ENCODE measurements at regions not wholly inside any gene's neighbourhood (a gene's known extent, or its start where the extent isn't known, plus 50 kb on each side); places are given as distances from the start of the nearest gene placed in this dataset.

DNA sequence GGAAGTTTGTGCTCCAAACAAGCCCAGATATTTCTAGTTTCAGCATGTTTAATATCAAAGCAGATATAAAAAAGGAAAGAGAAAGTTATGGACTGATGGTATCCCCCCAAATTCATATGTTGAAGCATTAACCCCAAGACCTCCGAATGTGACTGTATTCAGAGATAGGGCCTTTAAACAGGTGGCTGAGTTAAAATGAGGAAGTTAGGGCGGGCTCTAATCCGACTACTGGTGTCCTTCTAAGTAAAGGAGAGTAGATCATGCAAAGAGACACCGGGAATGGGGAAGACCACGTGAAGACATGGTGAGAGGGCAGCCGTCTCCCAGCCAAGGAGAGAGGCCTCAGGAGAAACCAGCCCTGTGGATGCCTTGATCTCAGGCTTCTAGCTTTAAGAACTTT lies 324.1 kb upstream of the KIF2A start:
- TF ChIP-seq, protein P1, sequence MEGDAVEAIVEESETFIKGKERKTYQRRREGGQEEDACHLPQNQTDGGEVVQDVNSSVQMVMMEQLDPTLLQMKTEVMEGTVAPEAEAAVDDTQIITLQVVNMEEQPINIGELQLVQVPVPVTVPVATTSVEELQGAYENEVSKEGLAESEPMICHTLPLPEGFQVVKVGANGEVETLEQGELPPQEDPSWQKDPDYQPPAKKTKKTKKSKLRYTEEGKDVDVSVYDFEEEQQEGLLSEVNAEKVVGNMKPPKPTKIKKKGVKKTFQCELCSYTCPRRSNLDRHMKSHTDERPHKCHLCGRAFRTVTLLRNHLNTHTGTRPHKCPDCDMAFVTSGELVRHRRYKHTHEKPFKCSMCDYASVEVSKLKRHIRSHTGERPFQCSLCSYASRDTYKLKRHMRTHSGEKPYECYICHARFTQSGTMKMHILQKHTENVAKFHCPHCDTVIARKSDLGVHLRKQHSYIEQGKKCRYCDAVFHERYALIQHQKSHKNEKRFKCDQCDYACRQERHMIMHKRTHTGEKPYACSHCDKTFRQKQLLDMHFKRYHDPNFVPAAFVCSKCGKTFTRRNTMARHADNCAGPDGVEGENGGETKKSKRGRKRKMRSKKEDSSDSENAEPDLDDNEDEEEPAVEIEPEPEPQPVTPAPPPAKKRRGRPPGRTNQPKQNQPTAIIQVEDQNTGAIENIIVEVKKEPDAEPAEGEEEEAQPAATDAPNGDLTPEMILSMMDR (IDR thresholded peaks at IDR 0.05; ENCODE audit: control extremely low read depth, extremely low read depth, low read depth, missing control alignments) = no peak
- CTCF ChIA-PET = interaction anchor here (1.5 kb wide), 1 partner anchor 17 kb away, joined by 3 read pairs; no protein-coding TSS in a partner anchor
- POLR2A ChIA-PET = no interaction called here
- no peak for DNase-seq (ENCODE audit: extremely low spot score)

DNA sequence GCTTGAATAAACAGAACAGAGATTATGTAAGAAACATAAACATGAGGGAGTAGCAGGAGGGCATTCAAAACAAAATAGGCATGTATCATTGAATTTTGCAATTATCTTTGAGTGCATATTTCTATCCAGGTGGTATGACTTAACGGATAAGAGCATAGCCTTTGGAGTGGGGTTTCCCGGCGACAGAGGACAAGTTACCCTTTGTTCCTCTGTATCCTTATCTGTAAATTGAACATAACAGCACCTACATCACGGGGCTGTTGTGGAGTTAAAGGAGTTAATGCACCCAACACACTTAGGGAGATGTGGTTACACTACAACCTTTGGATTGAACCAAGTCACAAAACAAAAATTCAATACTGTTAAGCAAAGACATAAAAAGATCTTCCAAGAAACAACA lies 314.6 kb upstream of the KIF2A start:
- ChIA-PET POLR2A (no interaction called here), CTCF (no interaction called here)
- TF ChIP-seq, protein P1 (IDR thresholded peaks at IDR 0.05; ENCODE audit: control extremely low read depth, extremely low read depth, low read depth, missing control alignments) = no peak
- DNase-seq (ENCODE audit: extremely low spot score) = no peak

DNA sequence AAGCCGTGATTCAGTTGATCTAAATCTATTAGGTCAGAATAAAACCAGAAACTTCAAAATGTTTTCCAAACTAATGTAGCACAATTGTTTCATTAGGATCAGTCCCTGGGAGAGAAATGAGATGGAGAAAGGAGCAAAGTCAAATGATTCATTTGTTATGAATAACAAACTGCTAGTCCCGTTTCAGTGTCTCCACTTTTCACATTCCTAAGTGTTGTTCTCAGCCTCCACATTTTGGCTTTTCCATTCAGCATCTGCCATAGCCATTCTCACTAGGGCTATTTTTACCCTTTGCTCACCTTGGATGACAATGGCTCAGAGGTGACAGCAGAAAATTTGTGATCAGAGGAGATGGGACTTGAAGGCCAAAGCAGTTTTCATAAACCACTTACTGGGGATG lies 314.1 kb upstream of the KIF2A start:
- no peak for DNase-seq (ENCODE audit: extremely low spot score)
- TF ChIP-seq, protein P1 (IDR thresholded peaks at IDR 0.05; ENCODE audit: control extremely low read depth, extremely low read depth, low read depth, missing control alignments) = no peak
- POLR2A ChIA-PET = no interaction called here
- CTCF ChIA-PET = no interaction called here

DNA sequence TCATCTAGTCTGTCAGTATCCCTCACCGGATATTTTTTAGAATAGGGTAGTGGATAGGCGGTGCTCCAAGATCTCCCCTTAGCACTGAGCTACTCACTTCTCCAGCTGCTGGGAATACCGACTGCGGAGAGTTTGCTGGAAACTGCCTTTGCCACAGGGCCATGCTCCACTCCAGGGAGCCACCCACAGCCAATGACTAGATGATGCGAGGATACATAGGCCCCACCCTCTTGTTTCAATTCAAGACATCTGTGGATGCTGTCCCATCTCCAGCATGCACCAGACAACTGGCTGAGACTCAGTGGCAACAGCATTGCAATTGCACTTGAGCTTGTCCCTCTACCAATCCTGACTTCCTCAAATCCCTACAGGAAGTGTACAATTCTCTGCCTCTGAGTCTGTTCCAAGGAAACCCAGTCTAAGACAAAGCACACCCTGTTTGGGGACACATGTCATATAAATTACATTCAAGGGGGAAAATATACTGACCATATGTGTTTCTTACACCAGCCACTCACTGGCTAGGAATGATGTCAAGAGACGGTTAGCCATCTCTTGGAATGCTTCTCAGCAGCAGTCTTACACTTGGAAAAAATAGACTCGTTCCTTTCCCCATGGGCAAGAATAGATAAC lies 312.6 kb upstream of the KIF2A start:
- TF ChIP-seq, protein P1 (IDR thresholded peaks at IDR 0.05; ENCODE audit: control extremely low read depth, extremely low read depth, low read depth, missing control alignments) = no peak
- DNase-seq (ENCODE audit: extremely low spot score) = no peak
- CTCF ChIA-PET = no interaction called here
- POLR2A ChIA-PET = no interaction called here

DNA sequence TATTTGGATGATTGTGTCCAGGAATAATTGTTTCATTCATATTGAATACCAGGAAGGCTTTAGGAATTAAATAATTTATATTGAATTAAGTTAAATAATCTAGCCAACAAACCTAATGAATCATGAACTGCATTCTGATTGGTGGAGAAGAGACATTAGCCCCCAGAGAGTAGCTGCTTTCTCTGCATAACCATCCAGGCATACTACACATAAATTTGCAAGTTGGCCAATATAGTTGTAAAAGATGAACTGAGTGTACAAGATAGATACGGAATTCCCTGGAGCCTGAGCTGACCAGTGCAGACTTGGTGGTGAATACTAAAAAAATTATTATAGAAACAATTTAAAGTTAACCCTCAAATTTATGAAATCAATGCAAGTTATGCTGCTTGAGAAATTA lies 311.8 kb upstream of the KIF2A start:
- DNase-seq (ENCODE audit: extremely low spot score) = no peak
- POLR2A ChIA-PET = no interaction called here
- CTCF ChIA-PET = no interaction called here
- TF ChIP-seq, protein P1 (IDR thresholded peaks at IDR 0.05; ENCODE audit: control extremely low read depth, extremely low read depth, low read depth, missing control alignments) = no peak

DNA sequence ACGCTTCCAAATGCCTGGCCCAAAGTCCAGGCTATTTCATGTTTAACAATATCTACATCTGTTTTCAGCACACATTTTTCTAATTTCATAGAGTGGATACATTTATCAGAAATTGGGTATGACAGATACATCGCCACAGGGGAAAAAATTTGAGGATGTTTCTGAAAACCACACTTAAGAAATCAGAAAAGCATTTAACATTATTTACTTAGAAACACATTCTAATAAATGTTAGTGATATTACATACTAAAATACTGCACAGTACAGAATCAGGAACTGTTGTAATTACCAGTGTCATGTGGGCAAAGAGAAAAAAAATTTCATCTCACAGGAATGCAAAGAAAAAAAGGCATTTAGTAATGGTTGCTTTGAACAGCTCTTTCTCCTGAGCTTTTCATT lies 310.5 kb upstream of the KIF2A start:
- no peak for DNase-seq (ENCODE audit: extremely low spot score)
- TF ChIP-seq, protein P1 (IDR thresholded peaks at IDR 0.05; ENCODE audit: control extremely low read depth, extremely low read depth, low read depth, missing control alignments) = no peak
- ChIA-PET POLR2A (no interaction called here), CTCF (interaction anchor here (0.7 kb wide), 1 partner anchor 28 kb away, joined by 3 read pairs; no protein-coding TSS in a partner anchor)

Measured in GM10248 (cell line).